Stomach (tissue), 4 donors: ENCODE measurements at regions not wholly inside any gene's neighbourhood (a gene's known extent, or its start where the extent isn't known, plus 50 kb on each side); places are given as distances from the start of the nearest gene placed in this dataset.

Experiments used
- POLR2A ChIP-seq, 4 donors: fragments of 450-650 bp; IDR thresholded peaks; one replicate each; pipeline ENCODE4 v1.6.1; 2016; ENCODE audit warnings: antibody characterized with exemption in 4 of 4, control low read depth in 2 of 4, mild to moderate bottlenecking in 1 of 4, moderate library complexity in 1 of 4
- TF ChIP-seq, protein P1 (sequence below), 7 experiments: fragments of 450-650 bp in 4 of 7; fragments of 200-600 bp in 3 of 7; sonication (generic) in 3 of 7; IDR thresholded peaks; one replicate each; pipeline ENCODE4 v1.5.1; 2016 to 2019; ENCODE audit warnings: antibody characterized with exemption in 7 of 7, control low read depth in 2 of 7, mild to moderate bottlenecking in 1 of 7

DNA sequence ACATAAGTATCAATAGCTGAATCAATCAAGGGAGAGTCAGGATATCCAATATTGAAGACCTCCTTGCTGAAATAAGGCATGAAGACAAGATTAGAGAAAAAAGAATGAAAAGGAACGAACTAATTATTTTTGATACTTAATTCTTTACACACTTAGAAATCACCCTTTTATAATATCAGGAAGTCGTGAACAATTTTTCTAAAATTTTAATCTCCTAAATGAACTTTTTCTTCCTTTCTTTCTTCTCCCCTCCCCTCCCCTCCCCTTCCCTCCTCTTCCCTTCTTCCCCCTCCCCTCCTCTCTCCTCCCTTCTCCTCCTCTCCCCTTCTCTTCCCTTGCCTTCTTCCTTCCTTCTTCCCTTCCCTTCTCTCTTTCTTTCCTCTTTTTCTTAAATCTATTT lies 872.1 kb upstream of the PCDH10 start:
- TF ChIP-seq, protein P1, sequence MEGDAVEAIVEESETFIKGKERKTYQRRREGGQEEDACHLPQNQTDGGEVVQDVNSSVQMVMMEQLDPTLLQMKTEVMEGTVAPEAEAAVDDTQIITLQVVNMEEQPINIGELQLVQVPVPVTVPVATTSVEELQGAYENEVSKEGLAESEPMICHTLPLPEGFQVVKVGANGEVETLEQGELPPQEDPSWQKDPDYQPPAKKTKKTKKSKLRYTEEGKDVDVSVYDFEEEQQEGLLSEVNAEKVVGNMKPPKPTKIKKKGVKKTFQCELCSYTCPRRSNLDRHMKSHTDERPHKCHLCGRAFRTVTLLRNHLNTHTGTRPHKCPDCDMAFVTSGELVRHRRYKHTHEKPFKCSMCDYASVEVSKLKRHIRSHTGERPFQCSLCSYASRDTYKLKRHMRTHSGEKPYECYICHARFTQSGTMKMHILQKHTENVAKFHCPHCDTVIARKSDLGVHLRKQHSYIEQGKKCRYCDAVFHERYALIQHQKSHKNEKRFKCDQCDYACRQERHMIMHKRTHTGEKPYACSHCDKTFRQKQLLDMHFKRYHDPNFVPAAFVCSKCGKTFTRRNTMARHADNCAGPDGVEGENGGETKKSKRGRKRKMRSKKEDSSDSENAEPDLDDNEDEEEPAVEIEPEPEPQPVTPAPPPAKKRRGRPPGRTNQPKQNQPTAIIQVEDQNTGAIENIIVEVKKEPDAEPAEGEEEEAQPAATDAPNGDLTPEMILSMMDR (IDR thresholded peaks at IDR 0.05): no peak
- no peak for TF ChIP-seq POLR2A (IDR thresholded peaks at IDR 0.05)
